OCI-LY1 (cell line): ENCODE measurements at regions not wholly inside any gene's neighbourhood (a gene's known extent, or its start where the extent isn't known, plus 50 kb on each side); places are given as distances from the start of the nearest gene placed in this dataset.

ENCODE experiments used
- H2AFZ ChIP-seq: fragments of 200-600 bp; sonication (generic), shearing (Covaris generic); 2 replicates; pipeline ENCODE4 v1.6.0; 2014; ENCODE audit warnings: antibody characterized with exemption, mild to moderate bottlenecking, low read length
- H3F3A ChIP-seq: fragments of 200-600 bp; sonication (generic), shearing (Covaris generic); 2 replicates; pipeline ENCODE4 v1.6.0; 2014; ENCODE audit warnings: mild to moderate bottlenecking, antibody characterized with exemption, low read length, moderate library complexity; ENCODE audit not compliant: insufficient read depth
- H3K27ac ChIP-seq: fragments of 200-600 bp; sonication (generic); 2 replicates; pipeline ENCODE4 v1.5.1; 2014; ENCODE audit warnings: low read length, mixed run types, mild to moderate bottlenecking, low read depth; ENCODE audit not compliant: poor library complexity, severe bottlenecking
- H3K27me3 ChIP-seq: fragments of 200-600 bp; sonication (generic); 2 replicates; pipeline ENCODE4 v1.6.0; 2014; ENCODE audit warnings: antibody characterized with exemption, mild to moderate bottlenecking, low read length, moderate library complexity; ENCODE audit not compliant: insufficient read depth
- H3K36me3 ChIP-seq: fragments of 200-600 bp; sonication (generic); 2 replicates; pipeline ENCODE4 v1.6.1; 2014; ENCODE audit warnings: mild to moderate bottlenecking, antibody characterized with exemption, low read length, moderate library complexity, mixed read lengths; ENCODE audit not compliant: insufficient read depth
- H3K4me1 ChIP-seq: fragments of 200-600 bp; sonication (generic); 2 replicates; pipeline ENCODE4 v1.5.1; 2014; ENCODE audit warnings: mild to moderate bottlenecking, low read length, moderate library complexity; ENCODE audit not compliant: insufficient read depth, severe bottlenecking
- H3K4me2 ChIP-seq: fragments of 200-600 bp; sonication (generic), shearing (Covaris generic); 2 replicates; pipeline ENCODE4 v1.6.1; 2014; ENCODE audit warnings: low read length
- H3K4me3 ChIP-seq: fragments of 200-600 bp; sonication (generic); 2 replicates; pipeline ENCODE4 v1.5.1; 2014; ENCODE audit warnings: low read length, low read depth, mild to moderate bottlenecking, mixed read lengths; ENCODE audit not compliant: poor library complexity, severe bottlenecking
- H3K79me2 ChIP-seq: fragments of 200-600 bp; shearing (Covaris generic); 2 replicates; pipeline ENCODE4 v1.6.1; 2016; ENCODE audit warnings: mixed run types, low read length, mixed read lengths; ENCODE audit not compliant: insufficient read depth
- H3K9ac ChIP-seq: fragments of 200-600 bp; sonication (generic), shearing (Covaris generic); 2 replicates; pipeline ENCODE4 v1.6.1; 2014; ENCODE audit warnings: mild to moderate bottlenecking, low read length, mixed read lengths
- H3K9me2 ChIP-seq: fragments of 200-600 bp; sonication (generic), shearing (Covaris generic); 2 replicates; pipeline ENCODE4 v1.6.1; 2014; ENCODE audit warnings: low read depth, mild to moderate bottlenecking, low read length, mixed read lengths
- H3K9me3 ChIP-seq: fragments of 200-600 bp; shearing (Covaris generic); 2 replicates; pipeline ENCODE4 v1.6.1; 2014; ENCODE audit warnings: low read length, mixed read lengths
- H4K20me1 ChIP-seq: fragments of 200-600 bp; sonication (generic), shearing (Covaris generic); 2 replicates; pipeline ENCODE4 v1.6.0; 2016; ENCODE audit warnings: mild to moderate bottlenecking, low read length; ENCODE audit not compliant: insufficient read depth
- EZH2 ChIP-seq: fragments of 200-600 bp; sonication (generic), shearing (Covaris generic); IDR thresholded peaks from 2 replicates; pipeline ENCODE4 v1.8.0; 2017; ENCODE audit warnings: borderline replicate concordance, mixed run types, mild to moderate bottlenecking, antibody characterized with exemption, low read length, moderate library complexity, mixed read lengths
- TF ChIP-seq, protein P1 (sequence below): fragments of 200-600 bp; sonication (generic), shearing (Covaris generic); IDR thresholded peaks from 2 replicates; pipeline ENCODE4 v1.5.1; 2017; ENCODE audit warnings: mild to moderate bottlenecking, antibody characterized with exemption, low read length, moderate library complexity, mixed read lengths

DNA sequence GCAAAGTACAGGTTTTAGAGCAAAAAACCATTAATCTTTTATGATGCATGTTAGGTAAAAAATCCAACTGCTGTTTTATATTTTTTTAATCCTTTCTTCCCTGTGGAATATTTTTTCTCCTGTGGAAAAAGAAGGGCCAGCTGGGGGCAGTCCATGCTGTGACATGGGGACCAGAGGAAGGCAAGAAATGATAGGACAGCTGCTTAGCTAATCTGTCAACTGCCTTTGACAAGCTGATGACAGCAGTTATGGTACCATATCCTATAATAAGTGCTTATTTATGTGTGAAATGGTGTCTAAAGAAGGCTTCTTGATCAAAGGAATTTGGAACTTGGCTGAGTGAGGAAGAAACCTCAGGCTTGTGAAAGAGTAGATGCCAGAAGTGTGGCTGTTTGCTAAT lies 452.4 kb upstream of the NOVA1 start:
- Histone ChIP-seq H3K9me3 (no peaks in the 10 kb centered on the region), H3K36me3 (no peaks in the 10 kb centered on the region), H3F3A (no peaks in the 10 kb centered on the region), H3K9me2 (no peaks in the 10 kb centered on the region), H3K4me2 (no peak overlapping the region), H2AFZ (no peak overlapping the region), H3K4me1 (no peaks in the 10 kb centered on the region), H3K4me3 (no peak overlapping the region), H3K27ac (no peak overlapping the region), H4K20me1 (no peaks in the 10 kb centered on the region), H3K9ac (no peak overlapping the region), H3K27me3 (no peaks in the 10 kb centered on the region), H3K79me2 (no peaks in the 10 kb centered on the region)
- no peak for TF ChIP-seq EZH2
- TF ChIP-seq, protein P1, sequence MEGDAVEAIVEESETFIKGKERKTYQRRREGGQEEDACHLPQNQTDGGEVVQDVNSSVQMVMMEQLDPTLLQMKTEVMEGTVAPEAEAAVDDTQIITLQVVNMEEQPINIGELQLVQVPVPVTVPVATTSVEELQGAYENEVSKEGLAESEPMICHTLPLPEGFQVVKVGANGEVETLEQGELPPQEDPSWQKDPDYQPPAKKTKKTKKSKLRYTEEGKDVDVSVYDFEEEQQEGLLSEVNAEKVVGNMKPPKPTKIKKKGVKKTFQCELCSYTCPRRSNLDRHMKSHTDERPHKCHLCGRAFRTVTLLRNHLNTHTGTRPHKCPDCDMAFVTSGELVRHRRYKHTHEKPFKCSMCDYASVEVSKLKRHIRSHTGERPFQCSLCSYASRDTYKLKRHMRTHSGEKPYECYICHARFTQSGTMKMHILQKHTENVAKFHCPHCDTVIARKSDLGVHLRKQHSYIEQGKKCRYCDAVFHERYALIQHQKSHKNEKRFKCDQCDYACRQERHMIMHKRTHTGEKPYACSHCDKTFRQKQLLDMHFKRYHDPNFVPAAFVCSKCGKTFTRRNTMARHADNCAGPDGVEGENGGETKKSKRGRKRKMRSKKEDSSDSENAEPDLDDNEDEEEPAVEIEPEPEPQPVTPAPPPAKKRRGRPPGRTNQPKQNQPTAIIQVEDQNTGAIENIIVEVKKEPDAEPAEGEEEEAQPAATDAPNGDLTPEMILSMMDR = no peak

DNA sequence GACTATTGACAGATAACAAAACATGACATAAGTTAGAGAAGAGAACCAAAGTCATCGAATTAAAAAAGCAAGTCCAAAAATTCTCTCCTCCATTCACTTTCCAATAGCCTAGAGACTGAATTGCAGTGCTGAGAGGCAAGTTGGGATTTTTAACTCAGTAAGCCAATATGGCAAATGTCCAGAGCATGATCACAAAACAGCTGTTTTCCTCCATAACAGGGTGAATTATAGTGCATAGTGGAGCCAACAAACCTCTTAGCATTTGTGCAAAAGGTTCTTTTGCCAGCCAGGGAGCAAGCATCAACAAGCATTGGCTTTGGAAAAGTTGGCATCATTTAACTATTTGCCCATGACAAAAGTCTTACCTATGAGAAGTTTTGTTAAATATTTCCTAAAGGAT lies 458.8 kb upstream of the NOVA1 start:
- TF ChIP-seq, protein P1 = no peak
- no peak for TF ChIP-seq EZH2
- Histone ChIP-seq H3F3A (no peaks in the 10 kb centered on the region), H4K20me1 (no peaks in the 10 kb centered on the region)

DNA sequence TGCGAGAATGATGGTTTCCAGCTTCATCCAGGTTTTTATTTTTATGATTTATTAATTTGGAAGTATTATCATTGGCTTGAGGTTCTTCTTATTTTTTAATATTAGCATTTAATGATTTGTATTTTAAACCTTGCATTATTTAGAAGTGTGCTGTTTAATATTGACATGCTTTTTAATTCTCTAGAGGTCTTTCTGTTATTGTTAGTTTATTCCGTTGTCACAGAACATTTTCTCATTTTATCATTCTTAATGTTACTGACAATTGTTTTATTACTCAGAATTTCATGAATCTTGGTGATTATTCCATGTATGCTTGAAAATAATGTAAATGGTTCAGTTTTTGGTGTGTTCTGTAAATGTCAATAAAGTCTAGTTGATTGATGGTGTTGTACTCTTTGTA lies 463.5 kb upstream of the NOVA1 start:
- no peak overlapping the region for H3K4me2 ChIP-seq
- H3F3A ChIP-seq = no peaks in the 10 kb centered on the region
- H3K79me2 ChIP-seq = no peaks in the 10 kb centered on the region
- H3K4me1 ChIP-seq = no peaks in the 10 kb centered on the region
- no peak overlapping the region for H3K27ac ChIP-seq
- H3K27me3 ChIP-seq = no peaks in the 10 kb centered on the region
- no peak overlapping the region for H3K9ac ChIP-seq
- H2AFZ ChIP-seq = no peak overlapping the region
- no peaks in the 10 kb centered on the region for H3K9me2 ChIP-seq
- TF ChIP-seq EZH2 = no peak
- TF ChIP-seq, protein P1 = no peak
- no peak overlapping the region for H3K4me3 ChIP-seq
- H3K36me3 ChIP-seq = no peaks in the 10 kb centered on the region
- H4K20me1 ChIP-seq = no peaks in the 10 kb centered on the region
- H3K9me3 ChIP-seq = no peaks in the 10 kb centered on the region

More for the DNA sequence above, 458.8 kb upstream of the NOVA1 start:
- no peaks in the 10 kb centered on the region for H3K36me3 ChIP-seq
- no peak overlapping the region for H3K4me2 ChIP-seq
- no peak overlapping the region for H3K4me3 ChIP-seq
- no peaks in the 10 kb centered on the region for H3K79me2 ChIP-seq
- no peaks in the 10 kb centered on the region for H3K27me3 ChIP-seq
- H3K27ac ChIP-seq = no peak overlapping the region
- H3K9me3 ChIP-seq = no peaks in the 10 kb centered on the region
- H3K9ac ChIP-seq = no peak overlapping the region
- H3K4me1 ChIP-seq = no peaks in the 10 kb centered on the region
- H2AFZ ChIP-seq = no peak overlapping the region
- no peaks in the 10 kb centered on the region for H3K9me2 ChIP-seq
